ENCODE measurements at regions not wholly inside any gene's neighbourhood (a gene's known extent, or its start where the extent isn't known, plus 50 kb on each side); places are given as distances from the start of the nearest gene placed in this dataset.

GRCh38 chr1:118397496-118397859, 212.4 kb upstream of the SPAG17 start:
- no peak overlapping the region for H2AFZ ChIP-seq
- no peak overlapping the region for H3K27ac ChIP-seq
- no peak for TF ChIP-seq EZH2phosphoT487 (IDR thresholded peaks at IDR 0.05; ENCODE audit: low read depth, severe bottlenecking, unreplicated experiment)
- TF ChIP-seq EZH2 (IDR thresholded peaks at IDR 0.05; ENCODE audit: borderline replicate concordance): no peak
- TF ChIP-seq CTCF (IDR thresholded peaks at IDR 0.05; ENCODE audit: poor library complexity): no peak
- no peaks in the 10 kb centered on the region for H3K9me2 ChIP-seq (replicated peaks; ENCODE audit: insufficient read depth)
- WGBS (ENCODE audit: low lambda C conversion rate, missing lambda C conversion rate): 81% methylated on average over 2 of the region's 2 CpGs
- no peaks in the 10 kb centered on the region for H3K27me3 ChIP-seq
- H3K4me1 ChIP-seq (ENCODE audit: insufficient read depth): no peaks in the 10 kb centered on the region
- H3K36me3 ChIP-seq (replicated peaks; ENCODE audit: insufficient read depth, low read depth): no peaks in the 10 kb centered on the region
- H3K79me2 ChIP-seq: no peaks in the 10 kb centered on the region
- no peak overlapping the region for H3K4me3 ChIP-seq
- no peaks in the 10 kb centered on the region for H3K9me3 ChIP-seq (ENCODE audit: low read depth)
- DNase-seq (ENCODE audit: low spot score): no peak
- H3K4me2 ChIP-seq: no peak overlapping the region
- H4K20me1 ChIP-seq (ENCODE audit: insufficient read depth, poor library complexity, severe bottlenecking): no peaks in the 10 kb centered on the region

- no peaks in the 10 kb centered on the region for H3K4me1 ChIP-seq (ENCODE audit: insufficient read depth)
- H3K27me3 ChIP-seq: no peaks in the 10 kb centered on the region
- TF ChIP-seq CTCF (IDR thresholded peaks at IDR 0.05; ENCODE audit: poor library complexity) (no peak), EZH2 (IDR thresholded peaks at IDR 0.05; ENCODE audit: borderline replicate concordance) (no peak), EZH2phosphoT487 (IDR thresholded peaks at IDR 0.05; ENCODE audit: low read depth, severe bottlenecking, unreplicated experiment) (no peak)
- no peak for DNase-seq (ENCODE audit: low spot score)
- H4K20me1 ChIP-seq (ENCODE audit: insufficient read depth, poor library complexity, severe bottlenecking): no peaks in the 10 kb centered on the region
- no peak overlapping the region for H3K4me2 ChIP-seq
- no peak overlapping the region for H3K27ac ChIP-seq
- H3K4me3 ChIP-seq: no peak overlapping the region
- no peaks in the 10 kb centered on the region for H3K79me2 ChIP-seq
- H3K36me3 ChIP-seq (replicated peaks; ENCODE audit: insufficient read depth, low read depth): no peaks in the 10 kb centered on the region
- no peak overlapping the region for H2AFZ ChIP-seq
- 89% methylated on average over 4 of the region's 4 CpGs for WGBS (ENCODE audit: low lambda C conversion rate, missing lambda C conversion rate)
- no peaks in the 10 kb centered on the region for H3K9me3 ChIP-seq (ENCODE audit: low read depth)
- no peaks in the 10 kb centered on the region for H3K9me2 ChIP-seq (replicated peaks; ENCODE audit: insufficient read depth)
These were observed 211.9 kb upstream of the SPAG17 start for GRCh38 chr1:118396829-118397495.

GRCh38 chr1:118396279-118396678, 211.3 kb upstream of the SPAG17 start:
- H2AFZ ChIP-seq: no peak overlapping the region
- no peak for TF ChIP-seq CTCF (IDR thresholded peaks at IDR 0.05; ENCODE audit: poor library complexity)
- TF ChIP-seq EZH2phosphoT487 (IDR thresholded peaks at IDR 0.05; ENCODE audit: low read depth, severe bottlenecking, unreplicated experiment): no peak
- no peaks in the 10 kb centered on the region for H3K9me2 ChIP-seq (replicated peaks; ENCODE audit: insufficient read depth)
- no peak overlapping the region for H3K4me3 ChIP-seq
- H3K9me3 ChIP-seq (ENCODE audit: low read depth): no peaks in the 10 kb centered on the region
- no peaks in the 10 kb centered on the region for H3K36me3 ChIP-seq (replicated peaks; ENCODE audit: insufficient read depth, low read depth)
- no peaks in the 10 kb centered on the region for H4K20me1 ChIP-seq (ENCODE audit: insufficient read depth, poor library complexity, severe bottlenecking)
- no peak overlapping the region for H3K4me2 ChIP-seq
- no peaks in the 10 kb centered on the region for H3K79me2 ChIP-seq
- H3K27ac ChIP-seq: no peak overlapping the region
- H3K4me1 ChIP-seq (ENCODE audit: insufficient read depth): no peaks in the 10 kb centered on the region
- DNase-seq (ENCODE audit: low spot score): no peak
- WGBS (ENCODE audit: low lambda C conversion rate, missing lambda C conversion rate): 62% methylated on average over 1 of the region's 1 CpG
- no peaks in the 10 kb centered on the region for H3K27me3 ChIP-seq

Data from hepatocyte (in vitro differentiated cells).